Upper lobe of right lung (tissue), 1 donor: ENCODE measurements at regions not wholly inside any gene's neighbourhood (a gene's known extent, or its start where the extent isn't known, plus 50 kb on each side); places are given as distances from the start of the nearest gene placed in this dataset.

Experiments used
- ATAC-seq: fragments of 200-7000 bp; cut with Tn5 transposase; one replicate; pipeline ENCODE4 v1.9.1; 2020; ENCODE audit warnings: mild to moderate bottlenecking, moderate library complexity
- DNase-seq: peaks from one replicate; pipeline ENCODE4 v3.0.0-alpha.2; 2020
- H3K27ac ChIP-seq: fragments of 200-600 bp; one replicate; pipeline ENCODE4 v1.8.0; 2022
- H3K27me3 ChIP-seq: fragments of 200-600 bp; one replicate; pipeline ENCODE4 v1.8.0; 2022; ENCODE audit warnings: mild to moderate bottlenecking
- H3K36me3 ChIP-seq: fragments of 200-600 bp; one replicate; pipeline ENCODE4 v1.8.0; 2022
- H3K4me1 ChIP-seq: fragments of 200-600 bp; one replicate; pipeline ENCODE4 v1.8.0; 2022
- H3K4me3 ChIP-seq: fragments of 200-600 bp; one replicate; pipeline ENCODE4 v1.8.0; 2022; ENCODE audit warnings: mild to moderate bottlenecking
- H3K9me3 ChIP-seq: fragments of 200-600 bp; one replicate; pipeline ENCODE4 v1.8.0; 2022
- CTCF ChIP-seq: fragments of 200-600 bp; IDR thresholded peaks from one replicate; pipeline ENCODE4 v1.8.0; 2022; ENCODE audit warnings: antibody characterized with exemption
- intact Hi-C: fragments of 100-400 bp; cut with DNase I; formaldehyde crosslinking; loops from one replicate; pipeline ENCODE4 v1.11.0; 2022
- donor health status: DM: no; HTN: yes; CAD: no; lungs with severe emphysema.

- DNase-seq, result no peak
Observed at GRCh38 chr3:115359536-115359935, 212.4 kb upstream of the ZBTB20 start.

GRCh38 chr3:115361806-115362205 is 214.7 kb upstream of the ZBTB20 start:
- no peaks in the 10 kb centered on the region for H3K9me3 ChIP-seq
- H3K27me3 ChIP-seq, result no peaks in the 10 kb centered on the region
- H3K36me3 ChIP-seq, result no peaks in the 10 kb centered on the region
- intact Hi-C loops, result no loop called here
- no peak overlapping the region for H3K27ac ChIP-seq
- DNase-seq (no peak), ATAC-seq (no peak)
- no peak overlapping the region for H3K4me3 ChIP-seq
- no peaks in the 10 kb centered on the region for H3K4me1 ChIP-seq
- no peak for TF ChIP-seq CTCF

More at GRCh38 chr3:115359536-115359935, 212.4 kb upstream of the ZBTB20 start:
- Histone ChIP-seq H3K36me3 (no peaks in the 10 kb centered on the region), H3K4me1 (no peaks in the 10 kb centered on the region), H3K27me3 (no peaks in the 10 kb centered on the region), H3K27ac (no peak overlapping the region), H3K9me3 (no peaks in the 10 kb centered on the region), H3K4me3 (no peak overlapping the region)
- TF ChIP-seq CTCF, result no peak
- intact Hi-C loops, result no loop called here
- ATAC-seq, result no peak

GRCh38 chr3:115363071-115363470 is 216.0 kb upstream of the ZBTB20 start:
- Histone ChIP-seq H3K36me3 (no peaks in the 10 kb centered on the region), H3K4me3 (no peak overlapping the region), H3K4me1 (no peaks in the 10 kb centered on the region), H3K27ac (no peak overlapping the region), H3K27me3 (no peaks in the 10 kb centered on the region), H3K9me3 (no peaks in the 10 kb centered on the region)
- ATAC-seq, result no peak
- intact Hi-C loops, result no loop called here
- TF ChIP-seq CTCF, result no peak
- no peak for DNase-seq

DNA sequence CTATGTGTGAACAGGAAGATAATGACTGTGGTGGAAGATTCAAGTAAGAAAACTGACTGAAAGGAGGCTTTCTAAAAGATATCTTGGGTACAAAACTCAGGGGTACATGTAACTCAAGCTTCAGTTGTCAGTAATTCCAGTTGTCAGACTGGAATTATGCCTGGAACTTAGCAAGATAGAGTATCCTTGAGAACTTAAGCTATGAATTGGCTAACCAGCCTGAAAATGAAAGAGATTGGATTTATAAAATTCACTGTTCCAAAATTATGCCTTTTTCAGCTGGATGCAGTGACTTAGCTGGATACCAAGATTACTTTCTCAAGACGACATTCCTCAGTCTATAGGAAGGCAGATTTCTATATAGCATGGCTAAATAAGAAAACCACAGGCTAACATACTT is 221.9 kb upstream of the ZBTB20 start:
- TF ChIP-seq CTCF, result no peak
- no peak for DNase-seq
- no peak for ATAC-seq
- Histone ChIP-seq H3K27ac (no peak overlapping the region), H3K4me3 (no peak overlapping the region), H3K27me3 (no peaks in the 10 kb centered on the region), H3K4me1 (no peaks in the 10 kb centered on the region), H3K9me3 (no peaks in the 10 kb centered on the region), H3K36me3 (no peaks in the 10 kb centered on the region)
- intact Hi-C loops, result no loop called here

- no peak for DNase-seq
- H3K4me1 ChIP-seq, result no peaks in the 10 kb centered on the region
- no peaks in the 10 kb centered on the region for H3K27me3 ChIP-seq
- intact Hi-C loops, result no loop called here
- no peaks in the 10 kb centered on the region for H3K36me3 ChIP-seq
- ATAC-seq, result no peak
- no peaks in the 10 kb centered on the region for H3K9me3 ChIP-seq
- TF ChIP-seq CTCF, result no peak
- H3K4me3 ChIP-seq, result no peak overlapping the region
- H3K27ac ChIP-seq, result no peak overlapping the region
Observed at GRCh38 chr3:115375362-115375761, 228.3 kb upstream of the ZBTB20 start.

- H3K4me3 ChIP-seq, result no peak overlapping the region
- DNase-seq (no peak), ATAC-seq (no peak)
- H3K9me3 ChIP-seq, result no peaks in the 10 kb centered on the region
- H3K27ac ChIP-seq, result no peak overlapping the region
- intact Hi-C loops, result no loop called here
- no peaks in the 10 kb centered on the region for H3K36me3 ChIP-seq
- TF ChIP-seq CTCF, result no peak
- H3K27me3 ChIP-seq, result no peaks in the 10 kb centered on the region
- no peaks in the 10 kb centered on the region for H3K4me1 ChIP-seq
Observed at GRCh38 chr3:115380883-115381572, 233.9 kb upstream of the ZBTB20 start.
